ENCODE measurements at regions not wholly inside any gene's neighbourhood (a gene's known extent, or its start where the extent isn't known, plus 50 kb on each side); places are given as distances from the start of the nearest gene placed in this dataset.

DNA sequence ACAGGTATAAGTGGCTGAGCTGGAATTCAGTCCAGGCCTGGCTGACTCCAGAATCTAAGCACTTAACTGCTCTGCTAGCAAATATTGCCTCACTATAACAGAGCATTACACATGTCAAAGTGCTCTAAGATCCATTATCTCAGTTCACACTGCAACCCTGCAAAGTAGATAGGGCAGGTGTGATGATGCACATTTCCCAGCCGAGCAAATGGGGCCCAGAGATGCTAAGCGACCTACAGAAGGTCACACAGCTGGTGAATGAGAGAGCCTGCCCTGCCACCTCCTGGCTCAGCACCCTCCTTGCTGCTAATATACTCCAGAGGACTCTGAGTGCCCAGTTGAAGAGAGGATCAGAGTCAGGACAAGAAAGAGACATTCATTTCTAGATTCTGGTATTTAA is 73.6 kb upstream of the CCL1 start:
- Histone ChIP-seq H3K4me3 (no peak overlapping the region), H3K4me1 (peaks cover 0 to 25% (median 0%) of the 10 kb centered on the region in 12 donors), H3K27ac (no peak overlapping the region), H3K27me3 (peaks cover 0 to 16% (median 0%) of the 10 kb centered on the region in 9 donors), H3K9me3 (no peaks in the 10 kb centered on the region), H3K36me3 (no peaks in the 10 kb centered on the region)
- TF ChIP-seq POLR2A (IDR thresholded peaks at IDR 0.05) = no peak
- TF ChIP-seq CTCF (IDR thresholded peaks at IDR 0.05) = no peak
- 53 to 71% (median 57%) methylated on average over 2 of the region's 2 CpGs for WGBS, 4 donors
- DNase-seq (no peak), ATAC-seq (no peak)
- intact Hi-C loops (cut with DNase I) = loop anchor here in 1 of 10 donors (10.0 kb wide), 1 partner anchor 1088 kb away; no protein-coding TSS in a partner anchor

DNA sequence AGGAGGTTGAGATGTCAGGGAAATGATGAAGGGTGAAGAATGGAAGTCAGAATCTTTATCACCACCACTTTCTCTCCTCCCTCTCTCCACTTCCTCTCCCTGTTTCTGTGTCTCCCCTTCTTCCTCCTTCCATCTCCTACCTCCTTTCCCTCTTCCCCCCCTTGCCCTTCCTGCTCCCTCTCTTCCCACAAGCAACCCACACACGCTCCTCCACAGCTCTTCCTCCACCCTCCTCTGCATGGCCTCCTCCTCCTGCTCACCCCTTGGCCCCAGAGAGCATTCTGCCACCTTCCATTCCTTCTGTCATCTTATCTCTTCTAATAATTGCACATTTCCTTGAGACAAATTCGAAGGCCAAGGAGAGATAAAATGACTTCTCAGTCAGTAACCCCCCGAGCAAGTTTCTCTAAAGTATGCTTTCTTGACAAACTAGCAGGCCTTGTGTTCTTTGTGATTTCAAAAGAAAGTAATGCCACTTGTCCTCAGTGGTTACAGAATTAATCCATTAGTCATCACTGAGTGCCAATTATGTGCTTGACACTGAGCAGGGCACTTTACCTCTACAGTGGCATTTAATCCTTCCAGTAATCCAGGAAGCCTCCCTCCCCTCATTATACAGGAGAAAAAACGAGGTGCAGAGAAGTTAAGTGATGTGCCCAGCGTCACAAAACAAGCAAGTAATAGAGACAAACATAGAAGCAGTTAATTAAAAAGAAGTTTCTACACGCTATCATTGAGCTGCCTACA is 72.3 kb upstream of the CCL1 start:
- Histone ChIP-seq H3K4me3 (no peak overlapping the region), H3K9me3 (no peaks in the 10 kb centered on the region), H3K36me3 (no peaks in the 10 kb centered on the region), H3K27ac (no peak overlapping the region), H3K27me3 (peaks cover 0 to 16% (median 0%) of the 10 kb centered on the region in 9 donors), H3K4me1 (peaks cover 0 to 25% (median 0%) of the 10 kb centered on the region in 12 donors)
- intact Hi-C loops (cut with DNase I) = loop anchor here in 1 of 10 donors (10.0 kb wide), 1 partner anchor 1089 kb away; no protein-coding TSS in a partner anchor
- WGBS, 4 donors = 39 to 48% (median 42%) methylated on average over 6 of the region's 6 CpGs
- no peak for DNase-seq
- ATAC-seq = no peak
- TF ChIP-seq POLR2A (IDR thresholded peaks at IDR 0.05) = no peak
- no peak for TF ChIP-seq CTCF (IDR thresholded peaks at IDR 0.05)

DNA sequence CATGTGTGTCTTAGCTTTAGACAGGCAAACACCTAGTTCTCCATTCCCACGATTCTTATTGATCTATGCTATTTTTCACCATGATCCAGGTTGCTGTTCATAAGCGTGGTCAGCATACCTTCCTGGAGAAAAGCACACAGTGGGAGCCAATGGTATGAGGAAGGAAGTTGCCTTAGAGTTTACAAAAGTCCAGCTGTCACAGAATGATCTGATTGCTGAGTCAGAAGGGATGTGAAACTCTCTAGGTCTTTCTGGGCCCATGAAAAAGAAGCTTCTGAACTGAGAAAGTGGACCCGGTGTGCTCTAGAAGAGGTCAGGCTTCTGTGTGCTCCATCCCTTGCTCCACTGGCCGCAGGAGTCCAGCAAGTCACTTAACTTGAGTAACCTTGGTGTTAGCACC is 71.0 kb upstream of the CCL1 start:
- H3K4me1 ChIP-seq = peaks cover 0 to 25% (median 0%) of the 10 kb centered on the region in 12 donors
- no peaks in the 10 kb centered on the region for H3K9me3 ChIP-seq
- DNase-seq (no peak), ATAC-seq (peak in 3 of 4 donors; percentile 33 to 54 (median 41))
- no peak for TF ChIP-seq POLR2A (IDR thresholded peaks at IDR 0.05)
- TF ChIP-seq CTCF (IDR thresholded peaks at IDR 0.05) = no peak
- H3K27ac ChIP-seq = peak overlapping the region in 1 of 12 donors; percentile 23
- no peak overlapping the region for H3K4me3 ChIP-seq
- H3K36me3 ChIP-seq = no peaks in the 10 kb centered on the region
- peaks cover 0 to 20% (median under 1%) of the 10 kb centered on the region in 9 donors for H3K27me3 ChIP-seq
- WGBS, 4 donors = 59 to 75% (median 61%) methylated on average over 4 of the region's 4 CpGs
- intact Hi-C loops (cut with DNase I) = loop anchor here in 2 of 10 donors (5.0 to 10.0 kb wide), 2 partner anchors 83 to 1091 kb away; no protein-coding TSS in a partner anchor

- Histone ChIP-seq H3K27ac (no peak overlapping the region), H3K4me3 (no peak overlapping the region), H3K4me1 (peaks cover 0 to 6% (median 0%) of the 10 kb centered on the region in 12 donors), H3K9me3 (no peaks in the 10 kb centered on the region), H3K27me3 (peaks cover 9 to 61% (median 32%) of the 10 kb centered on the region in 9 donors), H3K36me3 (no peaks in the 10 kb centered on the region)
- TF ChIP-seq POLR2A (IDR thresholded peaks at IDR 0.05) (no peak), CTCF (IDR thresholded peaks at IDR 0.05) (no peak)
- intact Hi-C loops (cut with DNase I) = loop anchor here in 9 of 10 donors (5.0 to 10.0 kb wide), 10 partner anchors 92 to 1112 kb away; partner anchors contain the start of genes FNDC8 (in 3 of the 9), RAD51D (in 3 of the 9) and SLFN12L (in 1 of the 9)
- 19 to 29% (median 25%) methylated on average over 13 to 14 of the region's 14 CpGs for WGBS, 4 donors
- DNase-seq (no peak), ATAC-seq (no peak)
Measured at GRCh38 chr17:34424814-34425491, 61.9 kb upstream of the CCL1 start.

Measured in heart left ventricle (tissue), 16 donors.